Activated CD4-positive, CD25-positive, alpha-beta regulatory T cell treated with anti-CD3 and anti-CD28 coated beads, Interleukin-2, amount 50 U/mL, for 24 hours (primary cell): ENCODE measurements at regions not wholly inside any gene's neighbourhood (a gene's known extent, or its start where the extent isn't known, plus 50 kb on each side); places are given as distances from the start of the nearest gene placed in this dataset.
"Not testable (repeated sequence)": the region's sequence is repeated elsewhere in the genome, so short reads cannot be mapped to it uniquely, and the experiment has no call there.

ENCODE experiments used
- ATAC-seq, 2 donors: fragments of 150-1000 bp; cut with Tn5 transposase; one replicate each; pipeline ENCODE4 v1.10.0; 2021; ENCODE audit warnings: mild to moderate bottlenecking in 1 of 2, moderate library complexity in 1 of 2

DNA sequence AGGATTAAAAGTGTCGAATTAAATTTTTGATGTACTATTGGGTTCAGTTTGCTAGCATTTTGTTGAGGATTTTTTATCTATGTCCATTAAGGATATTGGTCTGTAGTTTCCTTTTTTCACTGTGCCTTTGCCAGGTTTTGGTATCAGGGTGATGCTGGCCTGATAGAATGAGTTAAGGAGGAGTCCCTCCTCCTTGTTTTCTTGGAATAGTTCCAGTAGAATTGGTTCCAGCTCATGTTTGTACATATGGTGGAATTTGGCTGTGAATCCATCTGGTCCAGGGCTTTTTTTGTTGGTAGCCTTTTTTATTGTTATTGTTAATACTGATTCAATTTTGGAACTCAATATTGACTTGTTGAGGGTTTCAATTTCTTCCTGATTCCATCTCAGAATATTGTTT lies 141.8 kb downstream of the SIM1 start:
- no peak for ATAC-seq

DNA sequence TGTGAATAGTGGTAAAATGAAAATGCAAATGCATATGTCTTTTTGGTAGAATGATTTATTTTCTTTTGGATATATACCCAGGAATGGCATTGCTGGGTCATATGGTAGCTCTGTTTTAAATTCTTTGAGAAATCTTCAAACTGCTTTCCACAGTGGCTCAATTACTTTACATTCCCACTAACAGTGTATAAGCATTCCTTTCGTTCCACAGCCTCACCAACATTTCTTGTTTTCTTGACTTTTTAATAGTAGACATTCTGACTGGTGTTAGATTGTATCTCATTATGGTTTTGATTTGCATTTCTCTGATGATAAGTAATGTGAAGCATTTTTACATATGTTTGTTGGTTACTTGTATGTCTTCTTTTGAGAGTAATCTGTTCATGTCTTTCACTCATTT lies 144.0 kb downstream of the SIM1 start:
- ATAC-seq: no peak

DNA sequence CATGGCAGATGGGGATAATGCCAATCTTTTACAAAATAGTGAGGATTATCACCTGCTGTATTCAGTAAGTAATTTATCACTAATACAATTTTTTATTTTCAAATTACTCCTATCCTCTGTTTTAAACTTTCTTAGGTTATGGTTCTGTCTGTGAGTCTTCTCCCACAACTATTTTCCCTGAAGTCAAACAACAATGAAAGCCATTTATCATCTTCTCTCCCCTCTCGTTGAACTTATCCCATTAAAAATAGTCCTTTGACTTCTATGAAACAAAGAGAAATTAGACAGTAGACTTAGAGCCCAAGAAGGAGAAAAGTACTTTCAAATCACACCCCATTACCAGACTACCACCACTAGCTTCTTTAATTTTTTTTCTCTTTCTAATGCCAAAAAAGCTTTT lies 147.7 kb downstream of the SIM1 start:
- no peak for ATAC-seq

DNA sequence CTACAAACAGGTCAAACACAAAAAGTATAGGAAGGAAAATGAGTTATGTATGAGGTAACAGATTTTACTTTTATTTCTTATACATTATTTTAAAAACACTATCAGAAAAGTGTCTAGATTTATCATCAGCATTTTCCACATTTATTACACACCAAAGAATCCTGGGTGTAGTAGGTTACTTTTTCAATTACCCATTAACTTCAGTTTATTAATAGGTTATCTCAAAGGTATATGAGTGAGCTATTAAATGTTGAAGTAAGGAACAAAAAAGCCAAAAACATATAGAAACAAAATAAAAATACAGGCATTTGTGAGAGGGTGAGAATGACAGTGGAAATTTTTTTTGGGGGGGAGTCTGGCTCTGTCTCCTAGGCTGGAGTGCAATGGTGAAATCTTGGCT lies 150.5 kb downstream of the SIM1 start:
- no peak for ATAC-seq

DNA sequence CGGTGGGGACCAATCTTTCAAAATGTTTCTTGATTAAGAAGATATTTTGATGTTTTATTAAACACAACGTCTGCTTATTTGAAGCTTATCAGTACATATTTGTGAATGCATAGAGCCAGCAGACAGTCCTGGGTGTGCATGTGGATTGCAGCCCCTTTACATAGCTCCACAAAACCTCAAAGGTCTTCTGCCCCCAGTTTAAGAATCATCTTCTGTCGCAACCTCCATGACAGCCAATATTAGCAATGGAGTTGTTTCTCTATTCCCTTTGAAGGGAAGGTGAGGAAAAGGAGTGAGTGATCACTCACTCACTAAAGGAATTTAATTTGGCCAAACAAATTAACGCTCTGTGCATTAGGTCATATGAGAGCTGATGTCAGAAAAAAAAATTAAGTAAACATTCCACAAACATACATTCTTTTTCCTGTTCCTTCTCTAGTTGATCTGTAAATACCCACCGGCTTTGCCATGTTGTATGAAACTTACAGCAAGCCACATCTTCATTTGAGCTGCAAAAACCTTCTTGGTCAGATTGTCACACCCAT lies 152.9 kb downstream of the SIM1 start:
- ATAC-seq: no peak

DNA sequence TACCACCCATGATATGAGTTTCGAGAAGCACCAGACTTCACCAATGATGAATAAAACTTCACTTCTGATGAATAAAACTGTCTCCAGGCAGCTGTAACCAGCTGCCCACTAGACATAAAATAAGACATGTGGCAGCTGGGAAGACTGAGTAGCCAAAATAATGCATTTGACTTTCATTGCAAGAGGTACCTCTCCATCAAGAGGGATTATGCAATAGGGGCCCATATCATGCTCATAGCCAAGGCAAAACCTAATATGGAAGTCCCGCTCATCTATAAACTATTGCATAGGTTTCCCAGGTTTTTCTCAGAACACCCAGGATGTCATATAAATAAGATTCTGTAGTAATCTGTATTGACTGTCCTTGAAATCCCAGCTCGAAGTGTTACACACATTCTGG lies 155.5 kb downstream of the SIM1 start:
- no peak for ATAC-seq

DNA sequence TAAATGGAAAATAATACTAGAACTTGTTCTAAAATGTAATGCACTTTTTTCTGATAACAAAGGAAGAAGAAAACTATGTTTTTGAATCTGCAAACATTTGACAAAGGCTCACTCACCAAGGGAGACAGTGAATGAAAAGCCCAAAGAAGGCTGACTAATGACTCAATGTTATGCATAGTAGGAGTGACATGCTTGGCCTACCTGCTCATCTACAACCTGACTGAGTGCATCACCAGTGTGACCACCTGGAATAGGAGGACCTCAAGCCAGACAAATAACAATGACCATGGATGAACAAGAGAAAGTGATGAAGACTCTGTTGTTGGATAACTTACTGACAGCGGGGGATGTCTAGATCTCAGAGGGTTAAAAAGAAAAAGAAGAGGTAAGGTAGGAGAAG lies 157.2 kb downstream of the SIM1 start:
- no peak for ATAC-seq

DNA sequence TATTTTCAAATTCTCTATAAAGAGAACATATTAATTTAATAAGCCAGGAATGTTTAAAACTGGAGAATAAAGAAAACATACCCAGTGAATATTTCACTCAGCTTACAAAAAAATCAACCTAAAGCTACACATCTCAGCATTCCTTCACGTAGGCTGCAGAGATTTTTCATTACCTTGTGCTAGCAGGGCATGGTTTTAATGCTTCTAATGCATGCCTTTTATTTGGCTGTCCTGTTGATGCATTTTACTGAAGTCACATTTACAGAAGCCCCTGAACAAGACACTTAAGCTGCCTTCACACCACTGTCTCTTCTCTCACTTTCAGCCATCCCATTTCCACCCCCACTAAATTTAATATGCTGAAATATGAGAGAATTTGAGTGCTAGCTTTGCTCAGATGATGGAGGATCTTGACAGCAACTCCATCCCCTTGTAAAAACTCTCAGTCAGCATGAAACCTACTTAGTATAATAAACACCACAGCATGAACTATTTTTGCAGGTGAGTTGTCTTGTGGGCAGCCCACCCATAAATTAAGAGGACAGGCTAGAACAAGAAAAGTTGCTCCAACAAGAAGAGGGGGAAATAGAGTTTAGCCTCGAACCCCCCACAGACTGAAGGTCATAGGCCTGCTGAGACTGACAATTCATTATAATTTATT lies 159.4 kb downstream of the SIM1 start:
- ATAC-seq: no peak

DNA sequence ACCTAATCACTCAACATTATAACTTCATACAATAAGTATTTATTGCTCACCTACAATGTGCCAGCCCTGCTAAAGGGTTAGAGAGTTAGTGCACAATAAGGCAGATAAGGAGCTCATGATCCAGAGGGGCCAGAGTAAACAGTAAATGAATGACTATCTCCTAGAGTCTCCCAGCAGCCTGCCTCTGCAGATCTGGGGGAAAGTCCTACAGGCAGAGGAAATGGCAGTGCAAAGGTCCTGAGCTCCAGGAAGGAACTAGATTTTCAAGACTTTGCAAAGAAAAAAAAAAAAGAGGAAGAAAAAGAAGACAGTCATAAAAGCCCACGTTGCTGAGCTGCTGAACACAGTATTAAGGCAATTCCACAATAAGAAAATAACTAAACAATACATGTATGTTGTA lies 160.1 kb downstream of the SIM1 start:
- no peak for ATAC-seq

DNA sequence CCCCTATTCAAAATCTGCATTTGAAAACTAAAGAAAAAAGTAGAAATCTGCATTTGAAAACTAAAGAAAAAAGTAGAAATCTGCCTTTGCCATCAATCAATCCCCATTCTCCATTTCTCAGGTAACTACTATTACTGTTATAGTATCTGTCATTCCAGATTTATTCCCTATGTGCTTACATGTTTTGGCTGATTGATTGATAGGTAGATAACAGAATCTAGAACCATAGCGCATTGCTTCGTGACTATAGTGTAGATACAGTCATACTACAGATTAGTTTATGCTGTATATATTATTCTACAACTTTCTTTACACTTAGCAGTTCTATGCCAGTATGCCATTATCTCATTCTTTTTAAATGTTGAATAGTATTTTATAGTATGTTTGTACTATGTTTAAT lies 163.0 kb downstream of the SIM1 start:
- no peak for ATAC-seq

DNA sequence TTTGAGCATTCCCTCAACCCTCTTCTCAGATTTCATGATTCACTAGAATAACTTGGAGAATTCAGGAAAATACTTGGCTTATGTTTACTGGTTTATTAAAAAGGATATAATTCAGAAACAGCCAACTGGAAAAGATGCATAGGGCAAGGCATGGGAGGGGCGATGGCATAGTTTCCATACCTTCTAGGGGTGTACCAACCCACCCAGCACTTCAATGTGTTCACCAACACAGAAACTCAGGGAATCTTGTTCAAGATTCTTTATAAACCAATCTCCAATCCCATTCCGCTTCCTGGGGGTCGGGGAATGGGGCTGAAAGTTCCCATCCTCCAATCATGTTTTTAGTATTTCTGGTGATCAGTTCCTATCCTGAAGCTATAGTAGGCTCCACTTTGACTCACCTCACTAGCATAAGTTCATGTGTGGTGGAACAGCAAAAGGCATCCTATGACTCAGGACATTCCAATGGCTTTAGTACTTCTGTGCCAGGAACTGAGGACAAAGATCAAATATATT lies 164.4 kb downstream of the SIM1 start:
- ATAC-seq: no peak

DNA sequence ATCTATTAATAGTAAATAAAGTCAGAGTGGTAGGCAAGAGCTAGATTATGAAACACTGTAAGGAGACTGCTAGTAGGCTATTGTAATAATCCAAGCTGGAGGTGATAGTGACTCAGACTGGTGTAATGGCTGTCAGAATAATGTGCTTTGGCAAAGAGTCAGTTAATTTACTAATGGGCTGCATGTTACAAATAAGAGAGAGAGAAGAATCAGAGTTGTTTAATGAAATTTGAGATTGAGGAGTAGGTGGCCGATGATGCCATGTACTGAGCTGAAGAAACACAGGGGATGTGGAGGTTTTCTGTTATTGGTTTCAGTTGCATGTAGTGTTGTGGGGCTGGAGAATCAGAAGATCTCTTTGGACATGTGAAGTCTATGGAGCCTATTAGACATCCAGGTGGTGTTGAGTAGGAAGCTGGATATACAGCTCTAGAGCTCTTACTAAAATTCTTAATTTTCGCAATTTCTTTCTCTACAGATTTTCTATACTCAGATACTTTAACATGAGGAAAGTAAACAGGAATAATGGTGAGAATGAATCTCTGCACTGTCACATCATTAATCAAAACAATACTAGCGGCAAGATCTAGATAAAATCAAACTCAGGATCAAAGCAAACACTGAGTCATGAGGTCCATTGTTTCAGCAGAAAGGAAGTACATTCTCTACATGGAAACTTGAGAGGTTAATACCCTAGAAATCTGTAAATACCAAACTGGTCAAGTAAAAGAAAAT lies 167.7 kb downstream of the SIM1 start:
- no peak for ATAC-seq

DNA sequence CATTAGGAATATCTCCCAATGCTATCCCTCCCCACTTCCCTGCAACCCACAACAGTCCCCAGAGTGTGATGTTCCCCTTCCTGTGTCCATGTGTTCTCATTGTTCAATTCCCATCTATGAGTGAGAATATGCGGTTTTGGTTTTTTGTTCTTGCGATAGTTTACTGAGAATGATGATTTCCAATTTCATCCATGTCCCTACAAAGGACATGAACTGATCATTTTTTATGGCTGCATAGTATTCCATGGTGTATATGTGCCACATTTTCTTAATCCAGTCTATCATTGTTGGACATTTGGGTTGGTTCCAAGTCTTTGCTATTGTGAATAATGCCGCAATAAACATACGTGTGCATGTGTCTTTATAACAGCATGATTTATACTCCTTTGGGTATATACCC lies 169.5 kb downstream of the SIM1 start:
- ATAC-seq: not testable (repeated sequence)

DNA sequence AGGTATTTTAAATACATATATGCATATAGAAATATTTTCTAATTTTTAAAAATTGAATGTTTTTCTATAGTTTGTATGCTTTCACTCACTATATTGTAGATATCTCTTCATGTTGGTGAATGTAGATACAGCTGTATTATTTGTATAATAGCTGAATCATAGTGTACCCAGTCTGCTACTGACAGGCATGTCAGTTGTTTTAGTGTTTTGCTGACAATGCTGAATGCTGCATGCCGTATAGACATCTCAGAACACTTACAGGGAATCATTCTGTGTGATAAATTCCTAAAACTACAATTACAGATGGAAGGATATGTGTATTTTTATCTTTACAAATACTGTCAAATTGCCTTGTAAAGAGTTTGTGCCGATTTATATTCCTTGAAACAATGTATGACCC lies 175.4 kb downstream of the SIM1 start:
- no peak for ATAC-seq

DNA sequence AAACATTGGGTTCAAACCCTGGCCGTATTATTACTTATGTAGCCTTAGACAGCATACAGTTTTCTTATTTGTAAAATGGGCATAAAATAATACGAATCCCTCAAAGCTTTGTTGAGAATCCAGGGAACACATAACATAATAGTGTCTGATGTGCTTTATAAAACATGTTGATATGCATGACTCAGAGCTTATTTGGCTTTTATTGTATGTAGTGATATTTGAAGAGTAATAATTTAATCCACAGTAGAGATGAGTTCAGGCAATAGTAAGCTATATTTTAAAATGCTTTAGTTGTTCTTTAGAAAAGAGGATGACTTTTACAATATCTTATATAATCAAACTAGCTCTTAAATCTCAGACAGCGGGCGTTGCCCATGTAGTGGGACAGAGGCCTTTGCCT lies 176.4 kb downstream of the SIM1 start:
- no peak for ATAC-seq

DNA sequence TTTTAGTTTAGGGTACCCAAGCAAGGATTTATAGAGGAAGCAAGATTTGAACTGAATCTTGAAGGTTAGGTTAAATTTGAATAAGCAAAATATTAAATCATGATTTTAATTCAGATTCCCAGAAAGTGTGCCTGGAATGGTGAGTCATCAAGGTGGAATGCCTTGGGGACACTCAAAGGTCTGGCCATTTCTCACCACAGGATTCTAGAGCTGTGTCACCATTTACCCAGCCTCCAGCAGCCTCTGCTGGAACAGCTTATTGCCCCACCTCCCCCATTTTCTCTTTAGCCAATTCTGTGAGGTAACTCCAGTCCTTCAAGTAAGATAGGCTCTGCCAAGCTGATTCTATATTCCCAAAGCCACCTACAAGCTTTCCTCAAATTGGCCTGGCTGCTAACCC lies 181.4 kb downstream of the SIM1 start:
- ATAC-seq: no peak

DNA sequence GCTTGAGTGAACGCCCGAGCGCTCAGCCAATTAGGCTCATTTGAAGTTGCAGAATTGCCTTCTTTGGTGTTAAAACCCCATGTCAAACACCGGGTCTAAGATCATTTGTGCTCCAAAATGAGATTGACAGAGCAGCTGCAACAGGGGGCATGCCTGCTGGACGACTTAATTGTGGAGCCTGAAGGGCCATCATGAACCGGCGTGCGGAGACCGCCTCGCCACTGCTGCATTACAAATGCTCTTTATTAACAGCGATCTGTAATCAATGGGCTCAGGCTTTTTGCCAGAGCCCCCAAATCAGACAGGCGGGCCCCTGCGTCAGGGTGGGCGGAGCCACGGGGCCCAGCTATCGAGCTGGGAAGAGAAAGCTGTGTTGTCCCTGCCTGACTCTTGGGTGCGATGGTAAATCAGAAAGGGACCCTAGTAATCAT lies 183.2 kb downstream of the SIM1 start:
- ATAC-seq: no peak

DNA sequence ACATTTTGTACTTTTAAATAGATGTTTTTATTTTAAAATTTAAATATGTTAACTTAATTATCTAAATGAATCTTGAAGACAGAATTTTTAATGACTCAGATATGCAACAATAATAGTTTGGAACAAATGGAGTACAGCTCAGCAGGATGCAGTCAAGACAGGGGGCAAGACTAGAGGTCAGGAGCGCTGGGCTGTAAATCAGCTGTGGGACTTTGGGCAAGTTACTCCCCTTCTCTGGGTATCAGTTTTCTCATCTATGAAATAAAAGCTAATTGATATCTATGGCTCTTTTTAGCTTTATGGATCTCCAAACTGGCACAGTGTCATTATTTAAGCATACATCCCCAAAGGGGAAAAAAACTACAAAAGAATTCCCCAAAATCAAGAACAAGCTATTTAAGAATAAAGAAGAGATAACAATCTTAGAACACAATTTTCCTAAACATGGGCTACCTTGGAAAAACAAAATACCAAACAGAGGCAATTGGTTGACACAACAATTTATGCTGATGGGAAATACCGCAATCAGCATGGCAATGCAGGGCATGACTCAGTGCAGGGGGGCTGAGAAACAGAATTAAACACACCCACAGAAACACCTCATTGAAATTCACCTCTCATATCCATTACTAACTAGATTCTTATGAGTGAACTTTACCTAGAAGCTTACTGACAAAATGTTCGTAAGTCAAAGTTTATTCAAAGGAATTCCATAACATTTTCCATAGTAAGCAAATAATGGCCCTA lies 188.2 kb downstream of the SIM1 start:
- ATAC-seq: no peak

DNA sequence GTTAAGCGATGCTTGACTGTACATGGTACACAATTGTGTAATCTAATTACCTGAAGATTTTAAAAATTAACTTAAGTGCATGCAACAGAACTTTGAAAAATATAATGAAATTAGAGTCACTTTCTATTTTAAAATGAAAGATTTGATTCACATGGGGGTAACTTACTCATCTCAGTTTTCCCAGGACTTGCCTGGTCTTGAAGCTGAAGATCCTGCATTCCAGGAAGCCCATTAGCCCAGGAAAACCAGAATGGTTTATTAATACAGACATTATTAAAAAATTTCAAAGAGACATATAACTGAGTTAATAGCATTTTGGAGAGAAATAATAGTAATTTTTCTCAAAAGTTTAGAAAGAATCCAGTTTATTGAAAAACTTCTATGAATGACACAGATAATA lies 190.6 kb downstream of the SIM1 start:
- no peak for ATAC-seq

DNA sequence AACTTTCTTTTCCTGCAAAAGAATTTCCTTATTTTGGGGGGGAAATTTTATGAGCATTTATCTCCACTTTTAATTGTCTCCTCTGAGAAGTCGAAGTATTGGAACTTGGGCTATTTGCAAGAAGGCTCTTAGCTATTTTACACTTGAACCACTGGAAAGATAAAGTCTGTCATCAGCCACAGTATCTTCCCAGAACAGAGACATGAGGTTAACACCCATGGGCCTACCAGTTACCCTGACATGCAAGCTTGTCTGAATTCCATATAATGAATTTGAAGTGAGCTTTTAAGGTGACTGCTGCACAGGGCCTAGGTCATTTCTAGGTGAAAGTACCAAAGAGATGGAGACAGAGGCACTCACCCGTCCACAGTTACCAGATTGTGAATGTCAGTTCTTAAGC lies 193.1 kb downstream of the SIM1 start:
- no peak for ATAC-seq

DNA sequence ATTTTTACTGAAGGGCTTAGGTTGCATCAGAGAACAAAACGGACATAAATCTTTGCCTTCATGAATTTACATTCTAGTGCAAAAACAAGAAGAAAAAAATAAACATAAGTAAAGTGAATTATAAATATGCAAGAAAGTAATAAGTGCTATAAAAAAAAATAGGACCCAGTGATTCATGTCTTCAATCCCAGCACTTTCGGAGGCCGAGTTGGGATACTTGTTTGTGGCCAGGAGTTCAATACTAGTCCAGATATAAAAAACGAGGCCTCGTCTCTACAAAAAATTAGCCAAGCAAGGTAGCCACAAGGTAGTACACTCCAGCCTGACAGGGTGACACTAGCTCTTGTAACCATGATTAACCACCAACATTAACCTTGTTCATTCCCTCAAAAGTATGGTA lies 193.5 kb downstream of the SIM1 start:
- no peak for ATAC-seq

DNA sequence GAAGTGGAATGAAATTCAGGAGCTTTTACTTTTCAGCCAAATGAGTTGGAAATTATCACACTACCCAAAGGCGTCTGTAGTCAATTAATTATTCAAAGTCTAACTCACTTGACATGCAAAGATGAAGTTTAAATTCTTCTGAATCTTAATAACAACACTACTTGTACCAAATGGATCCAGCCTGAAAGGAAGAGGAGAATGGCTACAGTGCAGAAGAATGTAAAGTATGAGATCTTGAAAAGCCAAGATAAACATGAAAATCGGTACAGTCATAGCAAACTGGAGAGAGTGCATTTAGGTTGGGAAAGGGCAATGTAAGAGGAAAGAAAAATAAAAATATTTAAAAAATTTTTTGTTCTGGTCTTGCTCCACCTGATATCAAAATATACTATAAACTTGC lies 195.5 kb downstream of the SIM1 start:
- ATAC-seq: no peak

DNA sequence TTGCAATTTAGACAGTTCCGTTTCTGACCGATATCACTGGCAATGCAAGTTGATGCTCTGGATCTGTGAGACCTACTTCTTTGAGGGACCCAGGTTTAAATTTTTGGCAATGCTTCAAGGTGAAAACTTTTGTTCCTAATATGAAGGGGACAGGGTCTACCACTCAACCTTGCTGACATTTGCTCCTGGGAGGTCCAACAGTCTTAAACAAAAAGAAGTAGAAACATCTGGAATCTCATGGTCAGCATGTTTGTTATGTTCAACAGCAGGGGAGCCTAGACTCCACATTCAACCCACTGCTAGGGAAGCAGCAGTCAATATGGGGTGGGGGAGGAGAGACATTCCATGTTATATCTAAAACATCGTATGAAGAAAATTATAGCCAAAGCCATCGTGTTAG lies 196.4 kb downstream of the SIM1 start:
- no peak for ATAC-seq

DNA sequence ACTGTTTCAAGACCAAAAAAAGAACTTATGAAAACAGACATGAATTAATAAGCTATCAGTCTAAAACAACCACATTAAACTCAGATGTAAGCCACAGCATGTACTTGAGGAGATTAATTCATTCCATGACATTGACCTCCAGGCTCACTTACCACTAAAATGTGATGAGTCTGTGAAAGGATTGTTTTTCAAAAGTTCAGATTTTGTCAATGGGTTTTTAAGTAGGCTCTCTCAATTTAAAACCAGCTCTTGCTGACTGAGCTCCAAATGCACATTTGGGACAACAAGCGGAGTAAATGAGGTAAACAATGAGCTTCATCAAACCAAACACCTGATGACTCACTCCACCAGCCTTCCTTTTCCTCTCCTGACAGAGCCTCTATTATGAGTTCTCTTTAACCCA lies 197.0 kb downstream of the SIM1 start:
- no peak for ATAC-seq
